GM21390 (cell line): ENCODE measurements at regions not wholly inside any gene's neighbourhood (a gene's known extent, or its start where the extent isn't known, plus 50 kb on each side); places are given as distances from the start of the nearest gene placed in this dataset.
"Not testable (repeated sequence)": the region's sequence is repeated elsewhere in the genome, so short reads cannot be mapped to it uniquely, and the experiment has no call there.

Experiments
- ATAC-seq: cut with Tn5 transposase; IDR thresholded peaks from one replicate; pipeline ENCODE4 v1.9.1; 2021; ENCODE audit not compliant: unreplicated experiment

DNA sequence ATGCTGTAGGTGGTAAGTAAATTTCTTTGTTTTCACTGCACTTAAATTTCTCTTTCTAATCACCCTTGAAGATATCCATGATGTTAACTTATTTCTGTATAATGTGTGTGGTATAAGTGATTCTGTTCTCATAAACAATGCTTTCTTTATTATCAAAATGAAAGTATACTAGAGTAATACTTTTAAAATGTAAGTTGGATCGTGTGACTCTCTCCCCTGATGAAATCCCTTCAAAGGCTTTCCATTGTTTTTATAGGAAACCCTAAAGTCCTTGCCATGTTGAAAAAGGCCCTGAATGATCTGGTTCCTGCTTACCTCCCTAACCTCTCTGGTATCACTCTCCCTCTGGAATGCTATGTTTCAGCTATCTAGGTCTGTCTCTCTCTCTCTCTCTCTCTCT lies 191.1 kb upstream of the LHX8 start:
- ATAC-seq, result no peak

DNA sequence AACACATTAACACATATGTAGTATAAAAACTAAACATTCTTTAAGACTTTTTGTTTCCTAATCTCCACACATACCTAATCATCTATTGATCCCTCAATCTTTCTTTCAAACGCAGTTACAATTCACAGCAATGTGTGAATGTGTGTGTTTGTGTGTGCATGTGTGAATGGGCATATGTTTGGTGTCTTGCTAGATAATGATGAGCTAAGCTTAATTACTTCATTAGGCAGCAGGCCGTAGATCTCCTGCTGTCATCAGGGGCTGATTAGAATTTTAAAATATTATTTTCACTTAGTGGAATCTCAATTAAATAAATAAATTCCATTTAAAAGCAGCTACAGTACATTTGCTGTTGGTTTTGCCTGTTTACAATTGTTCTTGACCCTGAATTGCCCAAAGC lies 187.8 kb upstream of the LHX8 start:
- no peak for ATAC-seq

DNA sequence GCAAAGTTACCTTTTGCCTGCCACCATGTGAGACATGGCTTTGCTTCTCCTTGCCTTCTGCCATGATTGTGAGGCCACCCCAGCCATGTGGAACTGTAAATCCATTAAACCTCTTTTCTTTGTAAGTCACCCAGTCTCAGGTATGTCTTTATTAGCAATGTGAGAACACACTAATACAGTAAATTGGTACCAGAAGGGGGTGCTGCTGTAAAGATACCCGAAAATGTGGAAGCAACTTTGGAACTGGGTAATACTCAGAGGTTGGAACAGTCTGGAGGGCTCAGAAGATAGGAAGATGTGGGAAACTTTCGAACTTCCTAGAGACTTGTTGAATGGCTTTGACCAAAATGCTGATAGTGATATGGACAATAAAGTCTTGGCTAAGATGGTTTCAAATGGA lies 184.8 kb upstream of the LHX8 start:
- not testable (repeated sequence) for ATAC-seq

DNA sequence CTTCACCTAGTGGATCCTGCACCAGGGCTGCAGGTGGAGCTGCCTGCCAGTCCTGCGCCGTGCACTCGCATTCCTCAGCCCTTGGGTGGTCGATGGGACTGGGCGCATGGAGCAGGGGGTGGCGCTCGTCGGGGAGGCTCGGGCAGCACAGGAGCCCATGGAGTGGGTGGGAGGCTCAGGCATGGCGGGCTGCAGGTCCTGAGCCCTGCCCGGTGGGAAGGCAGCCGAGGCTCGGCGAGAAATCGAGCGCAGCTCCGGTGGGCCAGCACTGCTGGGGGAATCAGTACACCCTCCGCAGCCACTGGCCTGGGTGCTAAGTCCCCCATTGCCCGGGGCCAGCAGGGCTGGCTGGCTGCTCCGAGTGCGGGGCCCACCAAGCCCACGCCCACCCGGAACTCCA lies 182.2 kb upstream of the LHX8 start:
- not testable (repeated sequence) for ATAC-seq

DNA sequence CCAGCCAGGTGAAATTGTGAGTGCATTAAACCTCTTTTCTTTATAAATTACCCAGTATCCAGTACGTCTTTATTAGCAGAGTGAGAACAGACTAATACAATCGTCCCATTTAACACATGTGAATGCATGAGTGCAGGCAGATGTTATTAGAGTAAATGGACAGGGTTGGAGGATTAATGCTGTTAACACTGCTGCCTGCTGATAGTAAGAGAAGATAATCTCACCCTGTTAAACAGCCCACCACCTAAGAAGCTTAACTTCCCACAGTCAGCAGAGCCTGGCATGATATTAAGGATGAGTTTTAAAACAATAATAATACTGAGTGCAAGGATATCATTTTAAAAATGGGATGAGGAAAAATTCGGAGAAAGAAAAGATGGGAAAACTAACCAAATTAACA lies 181.4 kb upstream of the LHX8 start:
- ATAC-seq, result no peak

DNA sequence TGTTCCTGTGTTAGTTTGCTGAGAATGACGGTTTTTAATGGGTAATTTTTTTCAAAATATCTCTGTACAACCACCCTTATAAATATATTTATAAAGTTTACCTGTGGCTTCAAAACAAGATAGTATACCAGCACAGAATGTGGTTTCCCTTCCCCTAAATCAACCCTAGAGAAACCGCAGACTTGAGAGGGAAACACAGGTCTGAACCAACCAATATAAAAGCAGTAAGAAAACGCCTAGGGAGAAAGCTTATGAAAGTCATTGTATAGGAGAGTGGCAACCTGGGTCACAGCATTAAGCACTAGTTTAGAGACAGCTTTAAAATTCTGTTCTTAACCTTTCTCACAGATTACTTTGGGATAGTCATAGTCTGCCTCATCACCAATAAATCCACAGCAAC lies 180.6 kb upstream of the LHX8 start:
- ATAC-seq, result no peak

DNA sequence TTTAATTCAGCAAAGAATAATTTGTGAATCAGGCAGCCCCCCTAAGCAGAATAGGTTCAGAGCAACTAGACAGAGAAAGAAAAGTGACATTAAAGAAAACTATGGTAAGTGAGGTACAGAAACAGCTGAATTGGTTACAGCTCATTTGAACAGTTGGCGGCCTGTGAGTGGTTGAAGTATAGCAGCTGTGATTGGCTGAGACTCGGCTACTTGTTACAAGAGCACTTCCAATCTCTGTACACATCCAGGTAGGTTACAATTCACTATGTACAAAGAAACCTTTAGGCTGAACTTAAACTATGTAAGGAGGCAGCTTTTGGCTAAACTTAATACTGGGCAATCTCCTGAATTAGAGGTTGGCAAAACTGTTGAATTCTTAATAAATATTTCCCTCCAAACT lies 171.1 kb upstream of the LHX8 start:
- no peak for ATAC-seq

DNA sequence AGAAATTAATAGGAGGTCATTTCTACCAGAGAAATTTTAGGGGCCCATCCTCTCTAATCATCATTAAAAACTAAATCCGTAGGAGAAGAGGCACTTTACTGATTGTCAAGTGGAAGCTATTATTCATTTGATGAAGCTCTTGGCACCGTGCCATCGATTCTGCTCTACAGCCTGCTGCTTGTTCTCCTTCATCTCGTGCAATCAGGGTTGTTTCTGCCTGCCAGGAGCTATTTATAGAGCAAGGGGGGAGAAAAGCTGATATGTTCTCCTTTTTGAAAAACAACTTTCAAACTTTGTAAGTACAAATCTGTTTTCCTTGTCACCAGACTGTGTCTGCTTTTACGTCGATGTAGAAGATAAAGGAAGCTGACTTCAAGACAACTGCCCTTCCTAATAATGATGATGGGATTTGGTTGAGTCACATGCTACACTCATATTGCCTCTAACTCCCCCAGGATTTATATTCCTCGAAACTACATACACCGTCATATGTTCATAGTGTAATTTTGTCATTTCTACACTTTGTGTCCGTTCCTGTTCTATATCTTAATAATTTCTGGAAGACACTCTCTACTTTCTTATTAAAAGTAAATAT lies 169.6 kb upstream of the LHX8 start:
- ATAC-seq, result no peak

DNA sequence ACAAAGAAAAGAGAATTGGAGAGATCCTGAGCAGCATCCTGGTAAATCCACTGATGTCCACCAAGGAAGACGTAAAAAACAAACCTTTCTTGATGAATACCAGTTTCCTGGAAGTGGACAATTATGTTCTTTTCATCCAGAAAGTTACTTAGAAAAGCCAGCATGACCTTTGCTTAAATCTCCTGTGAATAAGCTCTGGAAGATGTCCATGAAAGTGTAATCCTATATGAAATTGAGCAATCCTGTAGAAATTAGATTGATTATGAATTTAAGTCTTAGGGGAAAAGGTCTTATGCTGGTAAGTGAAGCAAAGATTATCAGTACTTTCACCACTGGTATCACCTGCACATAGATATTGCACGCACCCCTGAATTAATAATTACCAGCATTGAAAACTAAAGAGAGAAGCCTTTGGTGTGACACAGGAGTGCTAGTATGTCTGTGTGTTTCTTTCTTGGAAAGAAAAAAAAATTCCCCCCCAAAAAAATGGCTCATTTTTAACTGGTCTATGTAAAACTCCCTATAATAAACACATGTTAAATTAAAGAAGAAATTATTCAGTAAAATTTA lies 164.5 kb upstream of the LHX8 start:
- no peak for ATAC-seq

DNA sequence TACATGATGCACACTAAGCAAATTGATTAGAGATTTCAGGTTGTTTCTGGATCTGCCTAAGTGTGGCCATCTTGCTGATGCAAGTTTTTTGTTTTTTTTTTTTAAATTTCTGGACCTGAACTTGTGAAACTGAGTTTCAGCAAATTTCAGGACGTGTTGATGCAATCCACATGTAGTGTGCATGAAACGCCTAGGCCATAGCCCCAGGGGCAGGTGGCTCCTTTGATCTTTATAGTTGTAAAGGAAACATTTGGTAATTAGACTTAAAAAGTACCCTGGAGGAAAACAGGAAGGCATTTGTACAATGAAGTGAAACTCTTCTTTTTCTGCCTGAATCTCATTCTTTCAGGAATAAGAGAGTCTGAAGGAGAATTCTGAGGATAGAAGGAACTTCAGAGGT lies 162.2 kb upstream of the LHX8 start:
- no peak for ATAC-seq

DNA sequence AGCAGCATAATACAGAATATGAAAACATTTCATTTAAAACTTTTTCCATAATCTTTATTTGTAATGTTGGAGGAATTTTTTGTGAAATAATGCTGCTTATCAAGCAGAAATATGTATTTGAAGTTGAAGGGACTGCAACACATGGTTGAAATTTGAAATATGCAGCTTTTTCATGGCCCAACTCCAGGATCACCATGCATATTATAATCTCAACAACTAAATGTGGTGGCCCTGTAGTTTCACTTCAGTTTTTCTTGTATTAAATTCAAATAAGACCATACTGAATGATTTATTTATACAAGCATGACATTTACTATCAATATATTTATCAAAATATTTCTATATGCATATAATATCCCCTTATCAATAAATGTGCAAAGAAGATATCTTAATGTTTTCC lies 157.7 kb upstream of the LHX8 start:
- ATAC-seq, result no peak

DNA sequence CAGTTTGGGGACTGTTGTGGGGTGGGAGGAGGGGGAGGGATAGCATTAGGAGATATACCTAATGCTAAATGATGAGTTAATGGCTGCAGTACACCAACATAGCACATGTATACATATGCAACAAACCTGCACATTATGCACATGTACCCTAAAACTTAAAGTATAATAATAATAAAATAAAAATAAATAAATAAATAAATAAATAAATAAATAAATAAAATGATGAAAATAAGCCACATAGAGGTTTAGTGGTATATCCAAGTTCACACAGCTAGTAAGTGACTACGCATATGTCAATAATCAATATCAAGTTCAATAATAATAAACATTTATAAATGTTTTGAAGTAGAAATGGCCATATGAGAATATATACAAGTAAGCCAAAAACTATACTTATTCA lies 141.7 kb upstream of the LHX8 start:
- not testable (repeated sequence) for ATAC-seq

DNA sequence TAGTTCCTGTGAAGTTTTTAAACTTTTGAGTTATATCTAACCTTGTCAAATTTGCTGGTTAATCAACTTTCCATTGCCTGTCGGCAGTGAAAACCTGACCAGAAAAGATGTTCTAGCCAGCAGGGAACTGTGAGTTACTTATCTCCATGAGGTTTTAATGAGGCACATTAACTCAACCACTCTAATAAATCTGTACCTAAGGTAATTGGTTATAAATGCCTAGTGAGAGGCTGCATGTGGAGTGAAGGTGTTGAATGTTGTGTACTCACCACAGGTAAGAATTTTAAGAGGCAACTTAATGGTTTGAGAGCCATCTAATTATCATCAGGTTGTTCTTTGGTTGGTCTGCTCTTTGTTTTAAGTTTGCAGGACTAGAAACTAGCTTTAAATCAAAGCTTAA lies 138.4 kb upstream of the LHX8 start:
- no peak for ATAC-seq

DNA sequence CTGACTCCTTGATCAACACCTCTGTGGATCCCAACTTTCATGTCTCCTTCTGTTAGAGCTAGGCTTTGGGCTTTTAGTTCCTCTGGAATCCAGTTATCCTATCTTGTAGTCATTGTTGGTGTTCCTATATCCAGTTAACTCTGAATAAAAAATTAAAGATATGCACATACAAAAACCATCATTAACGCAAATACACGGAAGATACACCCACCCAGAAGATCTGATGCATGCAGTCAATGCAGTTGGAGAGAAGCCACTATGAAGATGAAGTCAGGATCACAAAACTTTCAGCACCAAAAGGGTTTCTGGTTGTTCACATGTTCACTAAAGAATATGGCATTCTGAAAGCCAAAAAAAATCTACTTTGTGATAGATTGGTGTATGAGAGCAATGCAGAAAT lies 123.6 kb upstream of the LHX8 start:
- ATAC-seq, result no peak

DNA sequence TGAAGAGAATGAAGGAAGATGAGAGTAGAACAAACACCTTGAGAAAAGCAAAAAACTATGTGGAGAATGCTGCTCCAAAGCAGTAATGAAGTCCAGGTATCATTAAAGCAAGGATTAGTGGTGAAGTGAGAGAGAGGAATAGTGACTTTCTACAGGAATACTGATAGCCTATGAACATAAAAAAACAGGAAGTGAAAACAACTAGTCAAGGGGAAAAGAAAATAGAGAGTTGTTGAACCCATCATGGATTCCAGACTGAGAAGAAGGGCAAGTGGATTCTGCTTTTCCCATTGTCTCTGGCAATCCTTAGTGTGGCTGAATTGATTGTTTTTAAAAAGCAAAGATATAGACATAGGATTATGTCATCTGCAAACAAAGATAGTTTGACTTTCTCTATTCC lies 119.9 kb upstream of the LHX8 start:
- no peak for ATAC-seq

DNA sequence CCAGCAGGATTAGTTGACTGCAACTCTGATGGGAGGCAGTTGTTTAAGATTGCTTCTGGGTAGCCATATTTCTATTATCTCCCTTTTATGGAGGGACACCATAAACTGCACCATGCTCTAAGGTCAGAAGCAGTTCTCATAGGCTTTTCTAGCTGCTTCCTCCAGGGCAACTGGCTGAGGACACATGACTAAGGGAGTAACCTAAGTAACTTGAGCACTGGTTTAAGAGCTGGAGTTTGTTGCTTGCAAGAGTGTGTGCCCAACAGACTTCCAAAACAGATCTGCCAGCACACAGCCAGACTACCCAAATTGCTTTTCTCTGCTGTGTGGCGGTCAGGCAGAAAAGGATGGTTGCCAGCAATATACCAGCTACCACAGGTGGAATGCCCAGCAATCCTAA lies 111.2 kb upstream of the LHX8 start:
- ATAC-seq, result no peak

DNA sequence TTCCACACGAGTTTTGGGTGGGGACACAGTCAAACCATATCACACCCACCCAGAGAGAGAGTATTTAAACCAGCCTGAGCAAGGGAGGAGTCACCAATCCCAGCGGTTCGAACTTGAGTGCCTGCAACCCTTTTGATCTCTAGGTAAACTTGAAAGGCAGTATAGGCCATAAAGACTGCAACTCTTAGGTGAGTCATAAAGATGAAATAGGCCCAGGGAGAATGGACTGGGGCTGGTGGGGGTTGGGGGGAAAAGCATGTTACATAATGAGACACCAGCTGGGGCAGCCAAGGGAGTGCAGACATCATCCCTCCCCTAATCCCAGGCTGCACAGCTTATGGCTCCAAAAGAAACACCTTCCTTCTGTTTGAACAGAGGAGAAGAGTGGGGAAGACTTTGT lies 99.8 kb upstream of the LHX8 start:
- no peak for ATAC-seq

DNA sequence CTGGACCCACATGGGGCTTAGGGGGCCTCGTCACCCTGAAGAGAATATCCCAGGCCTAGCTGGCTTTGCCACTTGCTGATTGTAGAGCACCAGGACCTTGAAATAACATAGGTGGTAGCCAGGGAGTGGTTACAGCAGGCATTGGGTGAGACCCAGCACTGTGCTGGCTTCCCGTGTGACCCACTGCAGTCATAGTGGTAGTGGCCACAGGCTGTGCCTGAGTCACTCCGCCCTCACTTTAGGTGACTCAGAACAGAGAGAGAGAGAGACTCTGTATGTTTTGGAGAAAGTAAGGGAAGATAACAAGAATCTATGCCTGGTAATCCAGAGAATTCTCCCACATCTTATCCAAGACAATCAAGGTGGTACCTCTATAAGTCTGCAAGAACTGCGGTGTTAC lies 98.7 kb upstream of the LHX8 start:
- ATAC-seq, result no peak

DNA sequence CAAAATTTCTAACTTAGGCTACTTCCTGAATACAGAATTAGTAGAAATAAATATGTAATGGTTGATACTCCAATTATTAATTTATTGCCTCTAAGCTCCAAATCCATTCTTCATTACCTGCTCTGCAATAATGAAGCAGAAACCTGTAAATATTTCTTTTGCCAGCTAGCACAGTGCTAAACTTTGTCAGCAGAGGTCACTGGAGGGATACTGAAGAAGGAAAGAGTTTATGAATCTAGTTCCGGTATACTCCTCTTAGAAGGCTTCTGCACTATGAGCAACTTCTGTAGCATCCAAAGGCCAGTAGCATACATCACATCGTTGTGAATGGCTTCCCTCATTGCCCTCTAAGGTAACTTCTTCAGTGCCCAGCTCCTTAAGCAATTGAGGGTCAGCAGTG lies 81.0 kb upstream of the LHX8 start:
- ATAC-seq, result no peak

DNA sequence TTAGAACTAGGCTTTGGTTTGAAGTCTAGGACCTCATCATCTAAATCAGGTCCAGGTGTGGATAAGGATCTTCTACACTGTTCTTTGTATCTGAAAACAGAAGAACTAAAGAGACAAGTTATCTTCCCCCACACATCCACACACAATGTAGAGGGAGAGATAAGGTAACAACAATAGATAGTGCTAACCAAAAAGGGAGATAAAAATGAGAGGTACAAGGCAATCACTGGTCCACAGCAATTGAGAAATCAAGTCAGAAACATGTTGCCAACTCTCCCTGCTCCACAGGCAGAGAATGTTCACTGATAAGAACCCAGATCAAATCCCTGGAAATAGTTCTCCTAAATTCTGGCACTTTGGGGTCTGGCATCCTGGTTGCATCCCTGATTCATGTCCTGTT lies 75.8 kb upstream of the LHX8 start:
- ATAC-seq, result no peak

DNA sequence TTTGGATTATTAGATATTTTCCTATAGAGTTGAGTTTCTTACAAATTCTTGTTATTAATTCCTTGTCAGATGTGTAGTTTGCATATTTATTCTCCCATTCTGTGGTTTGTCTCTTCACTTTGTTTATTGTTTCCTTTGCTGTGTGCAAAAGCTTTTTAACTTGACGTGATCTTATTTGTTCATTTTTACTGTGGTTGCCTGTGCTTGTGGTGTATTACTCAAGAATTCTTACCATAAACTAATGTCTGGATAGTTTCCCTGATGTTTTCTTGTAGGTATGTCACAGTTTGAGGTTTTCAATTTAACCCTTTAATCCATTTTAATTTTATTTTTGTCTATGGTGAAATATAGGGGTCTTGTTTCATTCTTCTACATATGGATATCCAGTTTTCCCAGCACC lies 72.1 kb upstream of the LHX8 start:
- ATAC-seq, result no peak

DNA sequence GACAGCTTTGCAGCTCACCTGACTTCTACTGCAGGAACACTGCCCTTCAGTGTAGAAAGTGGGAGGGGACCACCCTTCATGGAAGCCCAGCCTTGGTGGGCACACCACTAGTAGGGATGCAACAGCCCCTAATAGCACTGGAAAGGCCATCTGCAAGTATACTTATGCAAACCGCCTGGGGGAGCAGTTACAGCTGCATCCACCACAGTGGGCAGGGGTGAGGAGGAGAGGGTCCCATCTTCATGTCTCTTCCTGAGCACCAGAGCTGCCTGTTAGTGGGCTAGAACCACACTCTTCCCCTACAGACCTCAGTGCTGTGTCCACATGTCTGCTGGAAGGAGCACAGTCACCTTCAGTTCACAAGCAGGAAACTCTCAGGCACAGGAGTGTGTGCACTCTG lies 66.2 kb upstream of the LHX8 start:
- no peak for ATAC-seq

DNA sequence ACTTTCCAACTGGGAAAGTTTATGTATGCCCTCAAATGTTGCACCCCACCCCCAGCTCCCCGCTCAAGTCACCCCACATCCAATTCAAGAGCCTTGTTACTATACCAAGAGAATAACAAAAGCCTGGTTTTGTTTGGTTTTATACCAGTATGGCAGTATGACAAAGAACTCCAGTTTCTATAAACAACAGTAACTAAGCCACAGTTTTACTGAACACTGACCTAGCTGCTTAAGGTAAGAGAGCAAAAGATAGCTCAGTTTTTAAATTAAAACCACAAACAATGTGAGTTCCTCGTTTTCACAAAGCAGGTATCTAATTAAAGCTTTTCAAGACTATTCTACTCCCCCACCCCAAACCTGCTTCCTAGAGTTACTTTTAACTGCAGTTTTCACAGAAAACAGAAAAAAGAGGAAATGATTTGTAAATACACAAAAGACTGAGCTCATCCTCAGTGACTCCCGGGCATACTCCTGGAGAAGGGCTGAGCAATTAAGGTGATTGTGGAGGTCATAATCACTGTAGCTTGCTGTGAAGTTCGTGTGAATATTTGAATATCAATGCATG lies 59.3 kb upstream of the LHX8 start:
- no peak for ATAC-seq
